Osteoblast (primary cell): ENCODE measurements at regions not wholly inside any gene's neighbourhood (a gene's known extent, or its start where the extent isn't known, plus 50 kb on each side); places are given as distances from the start of the nearest gene placed in this dataset.

Experiments
- DNase-seq: peaks from one replicate; pipeline ENCODE4 v3.0.0; 2011; ENCODE audit warnings: low spot score, mixed read lengths; ENCODE audit not compliant: insufficient read length; ENCODE audit errors: missing footprints
- H2AFZ ChIP-seq: 2 replicates; pipeline ENCODE4 v1.6.0; 2011; ENCODE audit warnings: mild to moderate bottlenecking, low read length
- H3K27ac ChIP-seq: 2 replicates; pipeline ENCODE4 v1.5.1; 2011; ENCODE audit warnings: mild to moderate bottlenecking, low read depth, low read length, moderate library complexity
- H3K27me3 ChIP-seq: 2 replicates; pipeline ENCODE4 v1.6.0; 2012; ENCODE audit warnings: mild to moderate bottlenecking, control low read depth, inconsistent platforms, low read length, moderate library complexity; ENCODE audit not compliant: insufficient read depth
- H3K36me3 ChIP-seq: 2 replicates; pipeline ENCODE4 v1.5.1; 2011; ENCODE audit warnings: mild to moderate bottlenecking, low read length, control low read depth, moderate library complexity; ENCODE audit not compliant: insufficient read depth
- H3K4me1 ChIP-seq: 2 replicates; pipeline ENCODE4 v1.5.1; 2011; ENCODE audit warnings: mild to moderate bottlenecking, low read length, control low read depth, moderate library complexity; ENCODE audit not compliant: insufficient read depth
- H3K4me2 ChIP-seq: 2 replicates; pipeline ENCODE4 v1.6.0; 2011; ENCODE audit warnings: mild to moderate bottlenecking, low read length; ENCODE audit not compliant: insufficient read depth
- H3K4me3 ChIP-seq: fragments of 200-600 bp; sonication (generic); 3 replicates; pipeline ENCODE4 v1.5.1; 2012; ENCODE audit warnings: mild to moderate bottlenecking, low read length, inconsistent platforms; ENCODE audit not compliant: insufficient read depth
- H3K79me2 ChIP-seq: 2 replicates; pipeline ENCODE4 v1.6.0; 2012; ENCODE audit warnings: mild to moderate bottlenecking, low read length, control low read depth, inconsistent platforms; ENCODE audit not compliant: insufficient read depth
- H3K9me3 ChIP-seq: 2 replicates; pipeline ENCODE4 v1.5.1; 2011; ENCODE audit warnings: low read depth, low read length, control low read depth
- H4K20me1 ChIP-seq: 2 replicates; pipeline ENCODE4 v1.6.0; 2012; ENCODE audit warnings: mild to moderate bottlenecking, low read length, control low read depth; ENCODE audit not compliant: insufficient read depth
- TF ChIP-seq, protein P1 (sequence below): IDR thresholded peaks from 2 replicates; pipeline ENCODE4 v1.5.1; 2011; ENCODE audit warnings: mild to moderate bottlenecking, low read depth, low read length, moderate library complexity; ENCODE audit errors: extremely low read depth

GRCh38 chr10:123320091-123320490, 165.9 kb downstream of the BUB3 start:
- H4K20me1 ChIP-seq: no peaks in the 10 kb centered on the region
- H3K79me2 ChIP-seq: no peaks in the 10 kb centered on the region
- H3K27me3 ChIP-seq: no peaks in the 10 kb centered on the region
- TF ChIP-seq, protein P1, sequence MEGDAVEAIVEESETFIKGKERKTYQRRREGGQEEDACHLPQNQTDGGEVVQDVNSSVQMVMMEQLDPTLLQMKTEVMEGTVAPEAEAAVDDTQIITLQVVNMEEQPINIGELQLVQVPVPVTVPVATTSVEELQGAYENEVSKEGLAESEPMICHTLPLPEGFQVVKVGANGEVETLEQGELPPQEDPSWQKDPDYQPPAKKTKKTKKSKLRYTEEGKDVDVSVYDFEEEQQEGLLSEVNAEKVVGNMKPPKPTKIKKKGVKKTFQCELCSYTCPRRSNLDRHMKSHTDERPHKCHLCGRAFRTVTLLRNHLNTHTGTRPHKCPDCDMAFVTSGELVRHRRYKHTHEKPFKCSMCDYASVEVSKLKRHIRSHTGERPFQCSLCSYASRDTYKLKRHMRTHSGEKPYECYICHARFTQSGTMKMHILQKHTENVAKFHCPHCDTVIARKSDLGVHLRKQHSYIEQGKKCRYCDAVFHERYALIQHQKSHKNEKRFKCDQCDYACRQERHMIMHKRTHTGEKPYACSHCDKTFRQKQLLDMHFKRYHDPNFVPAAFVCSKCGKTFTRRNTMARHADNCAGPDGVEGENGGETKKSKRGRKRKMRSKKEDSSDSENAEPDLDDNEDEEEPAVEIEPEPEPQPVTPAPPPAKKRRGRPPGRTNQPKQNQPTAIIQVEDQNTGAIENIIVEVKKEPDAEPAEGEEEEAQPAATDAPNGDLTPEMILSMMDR: no peak
- no peak overlapping the region for H2AFZ ChIP-seq
- H3K4me3 ChIP-seq: no peak overlapping the region
- no peaks in the 10 kb centered on the region for H3K36me3 ChIP-seq
- no peak overlapping the region for H3K4me2 ChIP-seq
- H3K4me1 ChIP-seq: no peaks in the 10 kb centered on the region
- no peak for DNase-seq
- H3K9me3 ChIP-seq: no peaks in the 10 kb centered on the region
- H3K27ac ChIP-seq: no peak overlapping the region

- TF ChIP-seq, protein P1: no peak
- no peak for DNase-seq
Measured at GRCh38 chr10:123323884-123324283, 169.7 kb downstream of the BUB3 start.

DNA sequence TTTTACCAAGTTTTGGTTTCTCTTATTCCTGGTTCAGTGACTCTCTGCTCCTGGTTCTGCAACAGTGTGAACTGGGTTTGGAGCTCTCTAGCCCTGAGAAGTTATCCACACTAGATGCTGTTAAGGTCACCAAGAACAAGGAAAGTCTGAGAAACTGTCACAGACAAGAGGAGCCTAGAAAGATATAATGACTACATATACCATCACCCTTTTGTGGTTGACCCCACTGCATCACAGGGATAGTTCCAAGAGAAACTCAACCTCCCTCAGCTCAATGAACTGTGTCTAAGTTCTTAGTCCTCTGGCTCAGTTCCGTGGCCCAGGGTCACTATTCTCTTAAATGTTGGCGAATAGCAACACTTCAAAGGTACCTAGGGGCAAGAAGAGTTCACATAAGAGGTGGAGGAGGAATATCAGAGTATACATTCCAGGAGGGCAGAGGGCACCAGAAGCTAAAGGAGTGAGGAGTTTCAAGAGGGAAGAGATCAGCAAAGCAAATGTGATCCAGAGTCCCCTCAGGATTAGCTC, 171.5 kb downstream of the BUB3 start:
- Histone ChIP-seq H3K9me3 (no peaks in the 10 kb centered on the region), H3K36me3 (no peaks in the 10 kb centered on the region), H3K4me1 (no peaks in the 10 kb centered on the region), H4K20me1 (no peaks in the 10 kb centered on the region), H3K4me2 (no peak overlapping the region), H3K79me2 (no peaks in the 10 kb centered on the region), H3K4me3 (no peak overlapping the region), H3K27ac (no peak overlapping the region), H2AFZ (no peak overlapping the region), H3K27me3 (no peaks in the 10 kb centered on the region)
- DNase-seq: no peak
- TF ChIP-seq, protein P1: no peak

More at GRCh38 chr10:123323884-123324283, 169.7 kb downstream of the BUB3 start:
- Histone ChIP-seq H4K20me1 (no peaks in the 10 kb centered on the region), H3K9me3 (no peaks in the 10 kb centered on the region), H3K4me1 (no peaks in the 10 kb centered on the region), H3K27me3 (no peaks in the 10 kb centered on the region), H2AFZ (no peak overlapping the region), H3K27ac (no peak overlapping the region), H3K4me2 (no peak overlapping the region), H3K79me2 (no peaks in the 10 kb centered on the region), H3K36me3 (no peaks in the 10 kb centered on the region), H3K4me3 (no peak overlapping the region)

DNA sequence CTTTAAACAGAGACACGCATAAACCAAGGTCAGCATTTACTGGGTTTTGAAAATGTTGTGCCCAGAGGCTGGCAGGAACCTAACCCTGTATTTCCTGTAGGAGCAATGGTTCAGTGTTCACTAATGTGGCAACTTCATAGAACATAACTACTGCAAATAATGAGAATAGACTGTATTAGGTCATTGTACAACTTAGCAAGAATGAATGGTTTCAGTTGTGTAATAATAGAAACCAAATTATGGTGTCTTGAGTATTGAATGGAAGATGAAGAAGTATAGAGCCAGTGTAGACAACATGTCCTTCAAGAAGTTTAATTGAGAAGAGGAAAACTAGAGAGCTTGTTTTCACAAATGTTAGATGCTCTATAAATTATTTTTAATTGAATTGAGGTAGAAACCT, 172.5 kb downstream of the BUB3 start:
- no peaks in the 10 kb centered on the region for H3K79me2 ChIP-seq
- H3K9me3 ChIP-seq: no peaks in the 10 kb centered on the region
- no peak overlapping the region for H3K27ac ChIP-seq
- no peaks in the 10 kb centered on the region for H4K20me1 ChIP-seq
- no peak overlapping the region for H2AFZ ChIP-seq
- no peaks in the 10 kb centered on the region for H3K4me1 ChIP-seq
- no peak overlapping the region for H3K4me3 ChIP-seq
- DNase-seq: no peak
- TF ChIP-seq, protein P1: no peak
- H3K27me3 ChIP-seq: no peaks in the 10 kb centered on the region
- no peak overlapping the region for H3K4me2 ChIP-seq
- no peaks in the 10 kb centered on the region for H3K36me3 ChIP-seq
